ENCODE measurements at regions not wholly inside any gene's neighbourhood (a gene's known extent, or its start where the extent isn't known, plus 50 kb on each side); places are given as distances from the start of the nearest gene placed in this dataset.

DNA sequence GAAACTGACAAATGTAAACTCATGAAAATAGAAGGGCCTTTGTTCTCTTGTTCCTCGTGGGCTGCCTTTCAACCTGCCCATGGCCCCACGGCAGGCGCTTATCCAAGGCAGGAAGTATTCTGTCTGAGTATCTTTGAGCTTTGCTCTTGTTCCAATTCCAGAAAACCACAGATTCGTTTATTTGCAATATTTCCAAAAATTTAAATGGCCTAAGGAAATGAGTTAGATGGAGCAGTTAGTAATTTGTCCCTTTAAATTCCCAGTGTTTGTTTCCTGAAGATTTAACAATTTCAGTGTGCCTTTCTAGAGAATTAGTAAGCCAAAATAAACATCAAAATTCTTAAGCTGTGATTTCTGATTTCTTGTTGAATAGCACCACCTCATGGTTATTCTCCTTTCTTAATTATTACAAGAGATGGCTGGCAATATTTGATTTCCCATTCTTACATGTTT, 299.4 kb upstream of the RASA1 start:
- peaks cover 3% of the 10 kb centered on the region for H3K4me1 Mint-ChIP-seq (ENCODE audit: low read depth)
- no peaks in the 10 kb centered on the region for H3K9me3 Mint-ChIP-seq
- CTCF ChIA-PET, result interaction anchor here (0.6 to 3.4 kb wide), 6 partner anchors 44 to 87 kb away, joined by 3 to 30 read pairs (median 3); no protein-coding TSS in a partner anchor
- no peaks in the 10 kb centered on the region for H3K36me3 Mint-ChIP-seq (ENCODE audit: low read depth)
- H3K4me3 Mint-ChIP-seq, result no peak overlapping the region
- intact Hi-C loops (cut with micrococcal nuclease), result loop anchor here (1.0 to 10.0 kb wide), 2 partner anchors 88 to 404 kb away; no protein-coding TSS in a partner anchor
- no peak overlapping the region for H3K27ac Mint-ChIP-seq
- no peak for DNase-seq
- peaks cover 6% of the 10 kb centered on the region for H3K27me3 Mint-ChIP-seq (ENCODE audit: low read depth)

- intact Hi-C loops (cut with micrococcal nuclease), result loop anchor here (2.0 to 5.0 kb wide), 2 partner anchors 42 to 297 kb away; partner anchors contain the start of gene RASA1
- Mint-ChIP-seq H3K27me3 (ENCODE audit: low read depth) (peaks cover 8% of the 10 kb centered on the region), H3K4me1 (ENCODE audit: low read depth) (peaks cover 3% of the 10 kb centered on the region), H3K27ac (no peak overlapping the region), H3K36me3 (ENCODE audit: low read depth) (no peaks in the 10 kb centered on the region), H3K4me3 (no peak overlapping the region), H3K9me3 (no peaks in the 10 kb centered on the region)
- CTCF ChIA-PET, result interaction anchor here (0.8 to 1.7 kb wide), 3 partner anchors 16 to 430 kb away, joined by 3 to 5 read pairs (median 4); no protein-coding TSS in a partner anchor
- no peak for DNase-seq
Measured at GRCh38 chr5:86970361-86970760, 297.3 kb upstream of the RASA1 start.

- H3K27ac Mint-ChIP-seq, result no peak overlapping the region
- CTCF ChIA-PET, result interaction anchor here (0.8 to 1.7 kb wide), 3 partner anchors 15 to 429 kb away, joined by 3 to 5 read pairs (median 4); no protein-coding TSS in a partner anchor
- intact Hi-C loops (cut with micrococcal nuclease), result loop anchor here (1.0 to 5.0 kb wide), 3 partner anchors 42 to 429 kb away; partner anchors contain the start of gene RASA1
Measured at GRCh38 chr5:86971034-86971571, 296.6 kb upstream of the RASA1 start.

DNA sequence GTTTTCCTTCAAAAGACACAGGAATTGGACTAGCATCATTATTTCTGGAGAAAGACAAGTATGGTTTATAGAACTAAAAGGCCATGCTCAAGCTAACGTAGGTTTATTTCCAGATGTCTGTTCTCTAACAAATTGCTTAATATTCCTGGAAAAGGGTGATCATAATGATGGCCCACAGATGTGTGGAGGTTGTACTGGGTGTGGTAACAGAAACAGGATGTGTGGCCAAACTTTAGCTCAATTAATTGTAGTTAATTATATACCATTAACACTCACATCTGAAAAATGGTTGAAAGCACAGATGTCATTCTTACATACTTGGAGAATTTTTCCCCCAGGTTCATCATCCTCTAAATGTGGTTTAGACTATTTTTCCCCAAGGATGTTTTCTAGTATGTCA, 292.7 kb upstream of the RASA1 start:
- Mint-ChIP-seq H3K9me3 (no peaks in the 10 kb centered on the region), H3K4me3 (no peak overlapping the region), H3K4me1 (ENCODE audit: low read depth) (no peaks in the 10 kb centered on the region), H3K36me3 (ENCODE audit: low read depth) (no peaks in the 10 kb centered on the region), H3K27me3 (ENCODE audit: low read depth) (peaks cover 12% of the 10 kb centered on the region), H3K27ac (no peak overlapping the region)
- DNase-seq, result no peak
- intact Hi-C loops (cut with micrococcal nuclease), result loop anchor here (5.0 kb wide), 1 partner anchor 292 kb away; the partner anchor contains the start of gene RASA1
- CTCF ChIA-PET, result interaction anchor here (0.6 kb wide), 1 partner anchor 37 kb away, joined by 4 read pairs; no protein-coding TSS in a partner anchor

More at GRCh38 chr5:86971034-86971571, 296.6 kb upstream of the RASA1 start:
- DNase-seq, result peak; percentile 5
- no peaks in the 10 kb centered on the region for H3K9me3 Mint-ChIP-seq
- H3K36me3 Mint-ChIP-seq (ENCODE audit: low read depth), result no peaks in the 10 kb centered on the region
- H3K4me1 Mint-ChIP-seq (ENCODE audit: low read depth), result peaks cover 3% of the 10 kb centered on the region
- H3K27me3 Mint-ChIP-seq (ENCODE audit: low read depth), result peaks cover 12% of the 10 kb centered on the region
- no peak overlapping the region for H3K4me3 Mint-ChIP-seq

- intact Hi-C loops (cut with micrococcal nuclease), result no loop called here
Measured at GRCh38 chr5:86977190-86977589, 290.5 kb upstream of the RASA1 start.

GRCh38 chr5:86977808-86978207, 289.9 kb upstream of the RASA1 start:
- intact Hi-C loops (cut with micrococcal nuclease), result no loop called here

More at GRCh38 chr5:86977190-86977589, 290.5 kb upstream of the RASA1 start:
- Mint-ChIP-seq H3K36me3 (ENCODE audit: low read depth) (no peaks in the 10 kb centered on the region), H3K9me3 (no peaks in the 10 kb centered on the region), H3K27ac (no peak overlapping the region), H3K4me3 (no peak overlapping the region), H3K27me3 (ENCODE audit: low read depth) (peaks cover 6% of the 10 kb centered on the region), H3K4me1 (ENCODE audit: low read depth) (no peaks in the 10 kb centered on the region)
- CTCF ChIA-PET, result interaction anchor here (1.1 kb wide), 1 partner anchor 423 kb away, joined by 3 read pairs; no protein-coding TSS in a partner anchor
- no peak for DNase-seq

DNA sequence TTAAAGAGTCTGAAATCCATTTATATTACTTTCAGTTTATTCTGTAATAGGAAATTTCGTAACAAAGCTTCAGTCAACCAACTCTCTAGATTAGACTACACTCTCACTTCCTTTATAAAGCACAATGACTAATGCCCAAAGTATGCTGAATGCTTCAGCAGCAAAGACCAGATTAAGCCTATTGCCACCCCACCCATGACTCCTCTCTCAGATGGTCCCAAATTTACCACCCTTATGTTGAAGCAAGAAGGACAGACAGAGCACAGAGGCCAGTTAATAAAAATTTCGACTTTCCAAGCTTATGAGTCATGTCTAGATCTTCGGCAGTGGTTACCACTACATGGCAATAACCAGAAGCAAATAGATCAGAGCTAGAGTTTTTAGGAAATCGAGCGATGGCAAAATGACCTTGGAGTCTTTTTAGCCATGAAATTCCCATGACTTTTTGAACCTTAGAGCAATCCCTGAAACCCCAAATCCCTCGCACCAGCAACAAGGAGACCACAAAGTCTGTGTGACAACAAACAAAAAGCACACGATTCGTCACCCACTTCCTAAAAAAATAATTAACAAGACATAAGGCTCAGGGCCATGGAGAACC, 287.8 kb upstream of the RASA1 start:
- Mint-ChIP-seq H3K9me3 (no peaks in the 10 kb centered on the region), H3K4me1 (ENCODE audit: low read depth) (no peaks in the 10 kb centered on the region), H3K27me3 (ENCODE audit: low read depth) (peaks cover 6% of the 10 kb centered on the region), H3K27ac (no peak overlapping the region), H3K36me3 (ENCODE audit: low read depth) (no peaks in the 10 kb centered on the region), H3K4me3 (no peak overlapping the region)
- intact Hi-C loops (cut with micrococcal nuclease), result no loop called here
- no peak for DNase-seq
- CTCF ChIA-PET, result no interaction called here

More at GRCh38 chr5:86977808-86978207, 289.9 kb upstream of the RASA1 start:
- DNase-seq, result no peak
- no peaks in the 10 kb centered on the region for H3K9me3 Mint-ChIP-seq
- peaks cover 6% of the 10 kb centered on the region for H3K27me3 Mint-ChIP-seq (ENCODE audit: low read depth)
- H3K4me3 Mint-ChIP-seq, result no peak overlapping the region
- no peaks in the 10 kb centered on the region for H3K4me1 Mint-ChIP-seq (ENCODE audit: low read depth)
- H3K36me3 Mint-ChIP-seq (ENCODE audit: low read depth), result no peaks in the 10 kb centered on the region
- no peak overlapping the region for H3K27ac Mint-ChIP-seq
- CTCF ChIA-PET, result interaction anchor here (1.1 kb wide), 1 partner anchor 422 kb away, joined by 3 read pairs; no protein-coding TSS in a partner anchor

DNA sequence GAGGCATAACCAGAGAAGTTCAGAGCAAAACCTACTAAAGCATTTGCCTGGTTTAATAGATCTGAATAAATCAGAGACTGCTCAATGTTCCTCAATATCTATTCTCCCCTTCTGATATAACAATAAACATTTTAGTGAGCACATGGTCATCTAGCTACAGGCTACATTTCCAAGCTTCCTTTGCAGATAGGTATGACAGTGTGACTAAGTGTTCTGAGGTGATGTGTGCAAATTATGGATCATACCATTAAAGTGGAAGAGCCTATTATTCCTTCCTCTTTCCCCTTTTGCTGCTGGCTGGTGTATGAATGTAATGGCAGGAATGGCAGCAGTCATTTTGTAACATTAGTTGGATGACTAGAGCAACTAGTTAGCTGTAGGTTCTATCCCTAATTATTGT, 285.8 kb upstream of the RASA1 start:
- Mint-ChIP-seq H3K27ac (no peak overlapping the region), H3K9me3 (no peaks in the 10 kb centered on the region), H3K36me3 (ENCODE audit: low read depth) (no peaks in the 10 kb centered on the region), H3K4me3 (no peak overlapping the region), H3K27me3 (ENCODE audit: low read depth) (no peaks in the 10 kb centered on the region), H3K4me1 (ENCODE audit: low read depth) (no peaks in the 10 kb centered on the region)
- intact Hi-C loops (cut with micrococcal nuclease), result no loop called here
- CTCF ChIA-PET, result no interaction called here
- no peak for DNase-seq

GRCh38 chr5:86983208-86983607, 284.5 kb upstream of the RASA1 start:
- no peak for DNase-seq
- no peaks in the 10 kb centered on the region for H3K9me3 Mint-ChIP-seq
- CTCF ChIA-PET, result interaction anchor here (0.7 kb wide), 1 partner anchor 540 kb away, joined by 3 read pairs; no protein-coding TSS in a partner anchor
- intact Hi-C loops (cut with micrococcal nuclease), result no loop called here
- no peak overlapping the region for H3K27ac Mint-ChIP-seq
- no peaks in the 10 kb centered on the region for H3K36me3 Mint-ChIP-seq (ENCODE audit: low read depth)
- no peaks in the 10 kb centered on the region for H3K4me1 Mint-ChIP-seq (ENCODE audit: low read depth)
- H3K27me3 Mint-ChIP-seq (ENCODE audit: low read depth), result no peaks in the 10 kb centered on the region
- no peak overlapping the region for H3K4me3 Mint-ChIP-seq

GRCh38 chr5:86986837-86987236, 280.8 kb upstream of the RASA1 start:
- intact Hi-C loops (cut with micrococcal nuclease), result loop anchor here (2.0 kb wide), 1 partner anchor 414 kb away; no protein-coding TSS in a partner anchor
- Mint-ChIP-seq H3K4me1 (ENCODE audit: low read depth) (no peaks in the 10 kb centered on the region), H3K4me3 (no peak overlapping the region), H3K36me3 (ENCODE audit: low read depth) (no peaks in the 10 kb centered on the region), H3K27ac (no peak overlapping the region), H3K9me3 (no peaks in the 10 kb centered on the region), H3K27me3 (ENCODE audit: low read depth) (no peaks in the 10 kb centered on the region)
- DNase-seq, result no peak
- CTCF ChIA-PET, result interaction anchor here (0.7 to 2.0 kb wide), 5 partner anchors 16 to 413 kb away, joined by 3 to 6 read pairs (median 5); no protein-coding TSS in a partner anchor

- intact Hi-C loops (cut with micrococcal nuclease), result no loop called here
- CTCF ChIA-PET, result no interaction called here
- Mint-ChIP-seq H3K4me3 (no peak overlapping the region), H3K36me3 (ENCODE audit: low read depth) (no peaks in the 10 kb centered on the region), H3K27me3 (ENCODE audit: low read depth) (peaks cover 2% of the 10 kb centered on the region), H3K9me3 (no peaks in the 10 kb centered on the region), H3K27ac (no peak overlapping the region), H3K4me1 (ENCODE audit: low read depth) (no peaks in the 10 kb centered on the region)
- DNase-seq, result no peak
Measured at GRCh38 chr5:86997516-86997915, 270.2 kb upstream of the RASA1 start.

DNA sequence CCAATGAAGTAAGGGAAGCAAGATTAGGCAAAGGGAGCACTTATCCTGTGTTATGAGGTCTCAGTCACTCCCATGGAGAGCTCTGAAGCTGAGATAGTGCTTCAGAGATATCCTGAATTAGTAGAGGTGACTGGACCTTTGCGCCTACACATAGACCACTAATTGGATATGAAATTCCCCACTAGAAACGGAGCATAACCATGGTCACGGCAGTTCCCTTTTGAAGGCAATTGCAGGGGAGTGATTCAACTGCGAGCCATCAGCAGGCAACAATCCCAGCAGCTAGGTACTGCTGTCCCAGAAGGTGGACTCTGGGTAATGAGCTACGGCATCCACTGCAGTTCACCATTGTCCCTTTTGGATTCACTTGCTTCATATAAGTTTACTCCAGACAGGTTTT, 267.7 kb upstream of the RASA1 start:
- H3K27me3 Mint-ChIP-seq (ENCODE audit: low read depth), result peaks cover 2% of the 10 kb centered on the region
- H3K36me3 Mint-ChIP-seq (ENCODE audit: low read depth), result no peaks in the 10 kb centered on the region
- intact Hi-C loops (cut with micrococcal nuclease), result no loop called here
- no peak overlapping the region for H3K4me3 Mint-ChIP-seq
- CTCF ChIA-PET, result no interaction called here
- H3K27ac Mint-ChIP-seq, result no peak overlapping the region
- no peak for DNase-seq
- H3K9me3 Mint-ChIP-seq, result no peaks in the 10 kb centered on the region
- no peaks in the 10 kb centered on the region for H3K4me1 Mint-ChIP-seq (ENCODE audit: low read depth)
